ENCODE measurements at regions not wholly inside any gene's neighbourhood (a gene's known extent, or its start where the extent isn't known, plus 50 kb on each side); places are given as distances from the start of the nearest gene placed in this dataset.

GRCh38 chr6:28803337-28803709, 120.5 kb downstream of the TRIM27 start:
- TF ChIP-seq CTCF (IDR thresholded peaks at IDR 0.05), result no peak
- no peak for TF ChIP-seq POLR2A (IDR thresholded peaks at IDR 0.05)
- TF ChIP-seq POLR2AphosphoS5 (IDR thresholded peaks at IDR 0.05), result no peak

All from upper lobe of left lung (tissue), 4 donors.